GM23338 (cell line): ENCODE measurements at regions not wholly inside any gene's neighbourhood (a gene's known extent, or its start where the extent isn't known, plus 50 kb on each side); places are given as distances from the start of the nearest gene placed in this dataset.

ENCODE experiments used
- ATAC-seq: fragments of 200-7000 bp; cut with Tn5 transposase; 3 replicates; pipeline ENCODE4 v1.9.1; 2020
- DNase-seq: peaks from one replicate; pipeline ENCODE4 v3.0.0-alpha.2; 2015; ENCODE audit warnings: low spot score
- H2AFZ ChIP-seq: fragments of 200-600 bp; sonication (generic); 2 replicates; pipeline ENCODE4 v1.8.0; 2016; ENCODE audit warnings: antibody characterized with exemption, mild to moderate bottlenecking, moderate library complexity
- H3F3A ChIP-seq: fragments of 200-600 bp; sonication (generic); replicated peaks from 2 replicates; pipeline ENCODE4 v1.8.0; 2017; ENCODE audit warnings: antibody characterized with exemption, mixed run types, low read depth
- H3K27ac ChIP-seq: fragments of 200-600 bp; sonication (generic); 2 replicates; pipeline ENCODE4 v1.6.1; 2016; ENCODE audit warnings: low read depth
- H3K27me3 ChIP-seq: fragments of 200-600 bp; sonication (generic); 2 replicates; pipeline ENCODE4 v1.8.0; 2016; ENCODE audit warnings: mild to moderate bottlenecking, mixed run types, moderate library complexity; ENCODE audit not compliant: insufficient read depth
- H3K36me3 ChIP-seq: fragments of 200-600 bp; sonication (generic); 2 replicates; pipeline ENCODE4 v1.8.0; 2016; ENCODE audit warnings: mild to moderate bottlenecking; ENCODE audit not compliant: insufficient read depth
- H3K4me1 ChIP-seq: fragments of 200-600 bp; sonication (generic); 2 replicates; pipeline ENCODE4 v1.8.0; 2016; ENCODE audit warnings: mild to moderate bottlenecking, moderate library complexity; ENCODE audit not compliant: insufficient read depth
- H3K4me2 ChIP-seq: fragments of 200-600 bp; sonication (generic); 2 replicates; pipeline ENCODE4 v1.7.1; 2017; ENCODE audit warnings: mixed run types
- H3K4me3 ChIP-seq: fragments of 200-600 bp; sonication (generic); 2 replicates; pipeline ENCODE4 v1.6.1; 2016; ENCODE audit warnings: mixed run types
- H3K79me2 ChIP-seq: fragments of 200-600 bp; sonication (generic); replicated peaks from 2 replicates; pipeline ENCODE4 v1.8.0; 2017; ENCODE audit warnings: mild to moderate bottlenecking; ENCODE audit not compliant: insufficient read depth
- H3K9me2 ChIP-seq: fragments of 200-600 bp; sonication (generic); 2 replicates; pipeline ENCODE4 v1.8.0; 2017; ENCODE audit not compliant: insufficient read depth
- H4K20me1 ChIP-seq: fragments of 200-600 bp; sonication (generic); replicated peaks from 2 replicates; pipeline ENCODE4 v1.8.0; 2017; ENCODE audit warnings: mild to moderate bottlenecking; ENCODE audit not compliant: insufficient read depth
- H3K27ac Mint-ChIP-seq: 2 replicates; pipeline ENCODE4 v1.8.0; 2020; ENCODE audit warnings: inconsistent platforms, mild to moderate bottlenecking, moderate library complexity, mixed read lengths
- H3K27me3 Mint-ChIP-seq: 3 replicates; pipeline ENCODE4 v1.8.0; 2022; ENCODE audit warnings: low read depth, mild to moderate bottlenecking, moderate library complexity, mixed read lengths, inconsistent platforms; ENCODE audit not compliant: insufficient read depth, poor library complexity
- H3K36me3 Mint-ChIP-seq: 3 replicates; pipeline ENCODE4 v1.8.0; 2021; ENCODE audit warnings: low read depth, mild to moderate bottlenecking, inconsistent platforms, moderate library complexity, mixed read lengths
- H3K4me1 Mint-ChIP-seq: 3 replicates; pipeline ENCODE4 v1.8.0; 2020; ENCODE audit warnings: mild to moderate bottlenecking, inconsistent platforms, mixed read lengths
- H3K4me3 Mint-ChIP-seq: 3 replicates; pipeline ENCODE4 v1.8.0; 2021; ENCODE audit warnings: moderate library complexity, mild to moderate bottlenecking, inconsistent platforms, mixed read lengths
- H3K9me3 Mint-ChIP-seq: 3 replicates; pipeline ENCODE4 v1.8.0; 2020; ENCODE audit warnings: moderate library complexity, mild to moderate bottlenecking, inconsistent platforms, mixed read lengths
- CREB1 ChIP-seq: fragments of 250-450 bp; sonication (Bioruptor Pico); IDR thresholded peaks from 2 replicates; pipeline ENCODE4 v1.5.0; 2020; ENCODE audit warnings: low read depth, mild to moderate bottlenecking, moderate library complexity
- EZH2 ChIP-seq: fragments of 200-600 bp; sonication (generic); IDR thresholded peaks from one replicate; pipeline ENCODE4 v1.8.0; 2017; ENCODE audit warnings: antibody characterized with exemption, mild to moderate bottlenecking, low read depth; ENCODE audit not compliant: unreplicated experiment
- EZH2phosphoT487 ChIP-seq: fragments of 200-600 bp; sonication (generic); IDR thresholded peaks from one replicate; pipeline ENCODE4 v1.8.1; 2018; ENCODE audit warnings: antibody characterized with exemption; ENCODE audit not compliant: unreplicated experiment
- JUNB ChIP-seq: IDR thresholded peaks from one replicate; pipeline ENCODE4 v1.6.1; 2016; ENCODE audit warnings: antibody characterized with exemption; ENCODE audit not compliant: unreplicated experiment
- POLR2AphosphoS5 ChIP-seq: IDR thresholded peaks from 2 replicates; pipeline ENCODE4 v1.6.1; 2016; ENCODE audit warnings: antibody characterized with exemption, low read depth
- STAT1 ChIP-seq: IDR thresholded peaks from one replicate; pipeline ENCODE4 v1.6.1; 2016; ENCODE audit warnings: antibody characterized with exemption; ENCODE audit not compliant: unreplicated experiment
- ZNF114 ChIP-seq: fragments of 250-450 bp; sonication (Bioruptor Pico); IDR thresholded peaks from 2 replicates; pipeline ENCODE4 v1.5.0; 2020; ENCODE audit warnings: mild to moderate bottlenecking, moderate library complexity
- ZNF331 ChIP-seq: fragments of 250-450 bp; sonication (Bioruptor Pico); IDR thresholded peaks from 2 replicates; pipeline ENCODE4 v1.5.0; 2020; ENCODE audit warnings: low read depth, mild to moderate bottlenecking, moderate library complexity
- TF ChIP-seq, protein P1 (sequence below), 2 experiments: fragments of 200-600 bp in 1 of 2; sonication (generic) in 1 of 2; conservative IDR thresholded peaks; 2 replicates each; pipeline versions ENCODE4 v1.5.1 to v1.6.1; 2016 to 2017; ENCODE audit warnings: antibody characterized with exemption in 2 of 2, low read depth in 2 of 2, mild to moderate bottlenecking in 2 of 2, moderate library complexity in 1 of 2

DNA sequence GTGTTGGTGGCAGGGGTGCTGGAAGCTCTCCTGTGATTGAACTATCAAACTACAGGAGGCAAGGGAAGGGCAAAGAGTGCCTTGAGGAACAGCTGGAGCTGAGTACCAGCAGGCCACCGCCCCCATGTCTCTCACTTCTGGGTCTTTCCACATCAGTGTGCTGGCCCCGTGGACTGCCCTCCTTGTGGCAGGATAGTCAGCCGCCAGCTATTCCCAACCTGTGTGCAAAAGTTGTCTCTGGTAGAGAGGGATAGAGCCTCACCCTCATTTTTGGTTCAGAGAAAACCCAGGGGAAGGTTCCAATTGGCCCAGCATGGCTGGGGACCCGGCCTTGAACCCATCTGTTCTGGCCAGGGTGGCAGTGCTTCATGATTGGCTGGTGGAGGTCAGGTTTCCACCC, 211.8 kb downstream of the IRF8 start (continued):
- no peak for TF ChIP-seq ZNF114 (CRISPR knock-in tag)
- no peak for TF ChIP-seq ZNF331 (CRISPR knock-in tag)
- no peak for TF ChIP-seq EZH2phosphoT487
- no peak for TF ChIP-seq JUNB
- no peak for TF ChIP-seq EZH2
- TF ChIP-seq POLR2AphosphoS5 = no peak
- TF ChIP-seq STAT1 = no peak
- TF ChIP-seq, protein P1, sequence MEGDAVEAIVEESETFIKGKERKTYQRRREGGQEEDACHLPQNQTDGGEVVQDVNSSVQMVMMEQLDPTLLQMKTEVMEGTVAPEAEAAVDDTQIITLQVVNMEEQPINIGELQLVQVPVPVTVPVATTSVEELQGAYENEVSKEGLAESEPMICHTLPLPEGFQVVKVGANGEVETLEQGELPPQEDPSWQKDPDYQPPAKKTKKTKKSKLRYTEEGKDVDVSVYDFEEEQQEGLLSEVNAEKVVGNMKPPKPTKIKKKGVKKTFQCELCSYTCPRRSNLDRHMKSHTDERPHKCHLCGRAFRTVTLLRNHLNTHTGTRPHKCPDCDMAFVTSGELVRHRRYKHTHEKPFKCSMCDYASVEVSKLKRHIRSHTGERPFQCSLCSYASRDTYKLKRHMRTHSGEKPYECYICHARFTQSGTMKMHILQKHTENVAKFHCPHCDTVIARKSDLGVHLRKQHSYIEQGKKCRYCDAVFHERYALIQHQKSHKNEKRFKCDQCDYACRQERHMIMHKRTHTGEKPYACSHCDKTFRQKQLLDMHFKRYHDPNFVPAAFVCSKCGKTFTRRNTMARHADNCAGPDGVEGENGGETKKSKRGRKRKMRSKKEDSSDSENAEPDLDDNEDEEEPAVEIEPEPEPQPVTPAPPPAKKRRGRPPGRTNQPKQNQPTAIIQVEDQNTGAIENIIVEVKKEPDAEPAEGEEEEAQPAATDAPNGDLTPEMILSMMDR (conservative IDR thresholded peaks at IDR 0.05; ENCODE audit: low read depth in 2 of 2) = no peak
- no peak for TF ChIP-seq CREB1 (CRISPR knock-in tag)

DNA sequence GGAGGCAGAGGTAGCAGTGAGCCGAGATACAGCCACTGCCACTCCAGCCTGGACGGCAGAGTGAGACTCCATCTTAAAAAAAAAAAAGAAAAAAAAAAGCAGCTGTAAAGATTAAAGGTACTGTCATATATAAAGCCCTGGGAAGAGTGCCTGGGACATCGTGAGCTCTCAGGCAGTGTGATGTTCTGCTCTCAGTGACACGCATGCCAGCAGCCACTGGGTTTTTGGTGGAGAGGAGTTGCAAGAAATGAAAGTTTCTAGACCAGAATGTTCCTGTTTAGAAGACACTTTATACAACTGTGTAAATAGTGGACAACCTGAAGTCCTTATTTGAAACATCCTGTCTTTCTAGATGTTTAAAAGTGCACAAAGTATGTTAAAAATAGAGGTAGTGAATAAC, 213.2 kb downstream of the IRF8 start:
- no peak overlapping the region for H3K4me2 ChIP-seq
- no peak overlapping the region for H3K4me3 Mint-ChIP-seq
- H3K9me3 Mint-ChIP-seq = no peaks in the 10 kb centered on the region; the same call in 2 of the 3 replicates
- peaks cover 10% of the 10 kb centered on the region for H3K9me2 ChIP-seq
- no peak overlapping the region for H3K27ac Mint-ChIP-seq
- ATAC-seq (no peak), DNase-seq (no peak)
- H3K36me3 ChIP-seq = no peaks in the 10 kb centered on the region
- H3K36me3 Mint-ChIP-seq = no peaks in the 10 kb centered on the region
- H3K27me3 Mint-ChIP-seq = peaks cover 5% of the 10 kb centered on the region
- peaks cover 16% of the 10 kb centered on the region for H3F3A ChIP-seq
- H4K20me1 ChIP-seq = no peaks in the 10 kb centered on the region
- TF ChIP-seq JUNB = no peak
- TF ChIP-seq EZH2 = no peak
- peaks cover 9% of the 10 kb centered on the region for H3K4me1 Mint-ChIP-seq
- H3K27me3 ChIP-seq = no peaks in the 10 kb centered on the region
- no peak overlapping the region for H2AFZ ChIP-seq
- H3K79me2 ChIP-seq = no peaks in the 10 kb centered on the region
- peaks cover 5% of the 10 kb centered on the region; the same call in 1 of the 2 replicates for H3K4me1 ChIP-seq
- no peak overlapping the region for H3K4me3 ChIP-seq
- H3K27ac ChIP-seq = no peak overlapping the region

DNA sequence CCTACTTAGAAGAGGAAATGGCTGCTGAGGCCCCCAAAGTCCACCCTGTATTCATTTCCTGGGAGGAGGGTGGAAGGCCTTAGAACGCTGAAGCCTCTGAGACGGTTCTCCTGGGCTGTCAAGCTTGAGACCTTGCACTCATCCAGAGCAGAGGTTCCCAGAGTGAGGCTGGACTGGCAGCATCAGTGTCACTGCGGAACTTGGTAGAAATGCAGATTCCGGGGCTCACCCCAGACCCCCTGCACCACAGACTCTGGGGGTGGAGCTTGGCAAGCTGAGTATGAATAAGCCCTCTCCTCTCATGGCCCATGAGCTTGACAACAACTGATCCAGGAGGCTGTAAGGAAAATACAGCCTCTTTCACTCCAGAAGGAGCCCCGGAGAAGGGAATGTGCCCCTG, 218.3 kb downstream of the IRF8 start:
- Histone ChIP-seq H3F3A (no peaks in the 10 kb centered on the region), H3K9me2 (no peaks in the 10 kb centered on the region), H2AFZ (no peak overlapping the region), H4K20me1 (no peaks in the 10 kb centered on the region), H3K27me3 (no peaks in the 10 kb centered on the region), H3K27ac (no peak overlapping the region), H3K36me3 (no peaks in the 10 kb centered on the region), H3K4me3 (no peak overlapping the region), H3K4me2 (no peak overlapping the region), H3K4me1 (peaks cover 5% of the 10 kb centered on the region; the same call in 1 of the 2 replicates), H3K79me2 (no peaks in the 10 kb centered on the region)
- Mint-ChIP-seq H3K4me3 (no peak overlapping the region), H3K36me3 (no peaks in the 10 kb centered on the region), H3K9me3 (no peaks in the 10 kb centered on the region; the same call in 2 of the 3 replicates), H3K27ac (no peak overlapping the region), H3K27me3 (peaks cover 9% of the 10 kb centered on the region), H3K4me1 (peaks cover 9% of the 10 kb centered on the region)
- TF ChIP-seq ZNF331 (CRISPR knock-in tag) = no peak
- TF ChIP-seq CREB1 (CRISPR knock-in tag) = no peak
- DNase-seq (no peak), ATAC-seq (no peak)
